Transverse colon (tissue), 4 donors: ENCODE measurements at regions not wholly inside any gene's neighbourhood (a gene's known extent, or its start where the extent isn't known, plus 50 kb on each side); places are given as distances from the start of the nearest gene placed in this dataset.
A peak's percentile ranks its signal among the peaks of the same experiment; 100 is the strongest.

Source experiments
- CTCF ChIP-seq, 5 experiments: fragments of 200-600 bp in 3 of 5; fragments of 450-650 bp in 2 of 5; sonication (generic) in 3 of 5; IDR thresholded peaks; 1 replicate in 2 of 5; 2 replicates in 3 of 5; pipeline ENCODE4 v1.5.1; 2016 to 2017; ENCODE audit warnings: antibody characterized with exemption in 5 of 5, inconsistent platforms in 3 of 5, mild to moderate bottlenecking in 2 of 5, moderate library complexity in 1 of 5
- EP300 ChIP-seq: sonication (generic); formaldehyde crosslinking; IDR thresholded peaks from one replicate; pipeline ENCODE4 v1.6.1; 2017; ENCODE audit warnings: antibody characterized with exemption, low read depth
- POLR2A ChIP-seq: fragments of 450-650 bp; IDR thresholded peaks from one replicate; pipeline ENCODE4 v1.6.1; 2016; ENCODE audit warnings: antibody characterized with exemption, mild to moderate bottlenecking, moderate library complexity
- POLR2AphosphoS5 ChIP-seq, 3 donors: sonication (generic); formaldehyde crosslinking; IDR thresholded peaks; one replicate each; pipeline ENCODE4 v1.6.1; 2016; ENCODE audit warnings: antibody characterized with exemption in 3 of 3

GRCh38 chr10:94088926-94089381 lies 95.2 kb downstream of the PLCE1 start:
- TF ChIP-seq CTCF (IDR thresholded peaks at IDR 0.05) (no peak), POLR2AphosphoS5 (IDR thresholded peaks at IDR 0.05) (peak in 1 of 3 donors; percentile 14), EP300 (no peak), POLR2A (no peak)
